MCF 10A (cell line): ENCODE measurements at regions not wholly inside any gene's neighbourhood (a gene's known extent, or its start where the extent isn't known, plus 50 kb on each side); places are given as distances from the start of the nearest gene placed in this dataset.

Source experiments
- BruUV-seq: library from RNA; stranded (reverse); fragments of 400-500 nt; replicated peaks from 2 replicates; lab custom pipeline; 2021; lab: Mats Ljungman, UMichigan
- CTCF ChIA-PET: fragments of 300-600 bp; sonication (Branson Sonifier 250); formaldehyde crosslinking; extraction: SDS; loops from one replicate; lab custom pipeline; 2021; ENCODE audit warnings: antibody characterized with exemption, inconsistent platforms; lab: Yijun Ruan, JAX
- POLR2A ChIA-PET: fragments of 300-600, 350-650 bp; sonication (Branson Sonifier 250); formaldehyde crosslinking; extraction: SDS; loops from one replicate; lab custom pipeline; 2020; ENCODE audit warnings: antibody characterized with exemption, inconsistent platforms; lab: Yijun Ruan, JAX
- DNase-seq: peaks from one replicate; pipeline ENCODE4 v3.0.0-alpha.2; 2018; ENCODE audit not compliant: unreplicated experiment
- H3K27ac Mint-ChIP-seq: one replicate; pipeline ENCODE4 v1.8.0; 2022; ENCODE audit warnings: mild to moderate bottlenecking, low read depth, mixed read lengths; ENCODE audit not compliant: unreplicated experiment
- H3K27me3 Mint-ChIP-seq: one replicate; pipeline ENCODE4 v1.8.0; 2022; ENCODE audit warnings: mixed read lengths; ENCODE audit not compliant: insufficient read depth, unreplicated experiment
- H3K36me3 Mint-ChIP-seq: one replicate; pipeline ENCODE4 v1.8.0; 2022; ENCODE audit warnings: mild to moderate bottlenecking, moderate library complexity, mixed read lengths; ENCODE audit not compliant: insufficient read depth, unreplicated experiment
- H3K4me1 Mint-ChIP-seq: one replicate; pipeline ENCODE4 v1.8.0; 2022; ENCODE audit warnings: mixed read lengths; ENCODE audit not compliant: insufficient read depth, unreplicated experiment
- H3K4me3 Mint-ChIP-seq: one replicate; pipeline ENCODE4 v1.8.0; 2022; ENCODE audit warnings: mild to moderate bottlenecking, moderate library complexity, mixed read lengths; ENCODE audit not compliant: unreplicated experiment
- H3K9me3 Mint-ChIP-seq: one replicate; pipeline ENCODE4 v1.8.0; 2022; ENCODE audit warnings: mixed read lengths; ENCODE audit not compliant: unreplicated experiment
- intact Hi-C: fragments of 100-400 bp; cut with micrococcal nuclease; formaldehyde crosslinking; loops from 2 replicates; pipeline ENCODE4 v1.14.1; 2022
- TF ChIP-seq, protein P1 (sequence below): fragments of 200-600 bp; IDR thresholded peaks from one replicate; pipeline ENCODE4 v1.8.0; 2022; ENCODE audit warnings: antibody characterized with exemption, mild to moderate bottlenecking; ENCODE audit not compliant: unreplicated experiment

DNA sequence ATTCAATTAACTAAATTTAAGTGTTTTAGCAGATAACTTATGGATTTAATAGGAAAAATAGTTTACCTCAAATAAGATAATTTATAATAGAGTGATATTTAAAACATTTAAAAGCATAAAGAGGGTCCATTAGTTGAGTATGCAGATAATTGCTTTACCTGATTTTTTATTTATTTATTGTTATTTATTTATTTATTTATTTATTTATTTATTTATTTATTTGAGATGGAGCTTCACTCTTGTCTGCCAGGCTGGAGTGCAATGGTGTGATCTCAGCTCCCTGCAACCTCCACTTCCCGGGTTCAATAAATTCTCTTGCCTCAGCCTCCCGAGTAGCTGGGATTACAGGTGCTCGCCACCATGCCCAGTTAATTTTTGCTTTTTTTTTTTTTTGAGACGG is 982.9 kb downstream of the TFAP2A start:
- Mint-ChIP-seq H3K4me1 (peaks cover 4% of the 10 kb centered on the region), H3K36me3 (no peaks in the 10 kb centered on the region), H3K27ac (no peak overlapping the region), H3K27me3 (no peaks in the 10 kb centered on the region), H3K9me3 (peaks cover 4% of the 10 kb centered on the region), H3K4me3 (no peak overlapping the region)
- ChIA-PET POLR2A (interaction anchor here (0.6 kb wide), 1 partner anchor 8 kb away, joined by 4 read pairs; no protein-coding TSS in a partner anchor), CTCF (no interaction called here)
- intact Hi-C loops: no loop called here
- no peak for DNase-seq
- TF ChIP-seq, protein P1, sequence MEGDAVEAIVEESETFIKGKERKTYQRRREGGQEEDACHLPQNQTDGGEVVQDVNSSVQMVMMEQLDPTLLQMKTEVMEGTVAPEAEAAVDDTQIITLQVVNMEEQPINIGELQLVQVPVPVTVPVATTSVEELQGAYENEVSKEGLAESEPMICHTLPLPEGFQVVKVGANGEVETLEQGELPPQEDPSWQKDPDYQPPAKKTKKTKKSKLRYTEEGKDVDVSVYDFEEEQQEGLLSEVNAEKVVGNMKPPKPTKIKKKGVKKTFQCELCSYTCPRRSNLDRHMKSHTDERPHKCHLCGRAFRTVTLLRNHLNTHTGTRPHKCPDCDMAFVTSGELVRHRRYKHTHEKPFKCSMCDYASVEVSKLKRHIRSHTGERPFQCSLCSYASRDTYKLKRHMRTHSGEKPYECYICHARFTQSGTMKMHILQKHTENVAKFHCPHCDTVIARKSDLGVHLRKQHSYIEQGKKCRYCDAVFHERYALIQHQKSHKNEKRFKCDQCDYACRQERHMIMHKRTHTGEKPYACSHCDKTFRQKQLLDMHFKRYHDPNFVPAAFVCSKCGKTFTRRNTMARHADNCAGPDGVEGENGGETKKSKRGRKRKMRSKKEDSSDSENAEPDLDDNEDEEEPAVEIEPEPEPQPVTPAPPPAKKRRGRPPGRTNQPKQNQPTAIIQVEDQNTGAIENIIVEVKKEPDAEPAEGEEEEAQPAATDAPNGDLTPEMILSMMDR: no peak
- no TSS peak for BruUV-seq

DNA sequence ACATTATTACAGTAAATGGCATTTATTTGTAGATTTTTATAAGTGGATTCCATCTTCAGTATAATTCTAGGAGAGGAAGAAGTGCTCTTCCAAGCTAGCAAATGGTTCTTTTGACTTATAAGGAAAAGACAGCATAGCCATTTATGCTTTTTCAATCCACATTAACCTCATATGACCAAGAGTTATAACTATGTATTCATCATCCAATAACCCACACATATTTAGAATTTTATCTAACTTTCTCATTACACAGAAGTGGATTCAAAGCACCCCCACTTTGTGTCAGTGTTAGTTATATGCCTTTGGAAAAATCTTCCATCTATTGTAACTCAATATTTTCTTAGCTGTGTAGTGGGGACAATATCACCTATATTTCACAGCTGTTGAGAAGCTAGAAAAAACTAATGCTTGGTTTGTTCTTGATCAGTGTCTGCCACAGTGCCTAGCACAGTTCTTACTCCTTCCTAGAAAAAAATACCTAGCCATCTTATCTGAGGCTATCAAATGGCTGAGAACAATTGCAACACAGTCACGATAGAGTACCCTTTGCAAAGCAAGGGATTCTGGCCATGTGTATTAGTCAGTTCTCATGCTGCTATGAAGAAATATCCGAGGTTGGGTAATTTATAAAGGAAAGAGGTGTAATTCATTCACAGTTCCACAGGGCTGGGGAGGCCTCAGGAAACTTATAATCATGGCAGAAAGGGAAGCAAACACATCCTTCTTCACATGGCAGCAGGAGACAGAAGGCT is 986.3 kb downstream of the TFAP2A start:
- BruUV-seq: no TSS peak
- intact Hi-C loops: no loop called here
- Mint-ChIP-seq H3K36me3 (no peaks in the 10 kb centered on the region), H3K9me3 (peaks cover 4% of the 10 kb centered on the region), H3K27ac (peak overlapping the region; percentile 35), H3K4me3 (no peak overlapping the region), H3K27me3 (no peaks in the 10 kb centered on the region), H3K4me1 (peaks cover 4% of the 10 kb centered on the region)
- TF ChIP-seq, protein P1: no peak
- ChIA-PET CTCF (no interaction called here), POLR2A (no interaction called here)
- DNase-seq: peak; percentile 40

DNA sequence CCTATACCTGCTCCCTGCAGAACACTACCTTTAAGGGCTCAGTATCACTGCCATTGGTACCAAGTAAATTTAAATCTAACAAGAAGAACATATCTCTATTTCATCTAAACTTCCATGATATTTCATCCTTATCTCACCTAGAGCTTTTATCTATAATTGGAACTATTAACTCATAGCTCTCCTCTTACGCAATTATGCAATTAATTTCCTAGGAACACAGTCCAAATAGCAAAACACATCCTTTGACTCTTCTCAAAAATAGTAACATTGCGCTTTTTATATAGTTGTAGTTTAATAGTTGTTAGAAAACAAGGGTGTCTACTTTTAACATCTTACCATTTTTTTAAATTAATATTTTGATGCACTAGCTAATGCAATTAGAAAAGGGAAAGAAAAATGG is 986.8 kb upstream of the SLC35B3 start:
- POLR2A ChIA-PET: no interaction called here
- Mint-ChIP-seq H3K36me3 (no peaks in the 10 kb centered on the region), H3K27me3 (no peaks in the 10 kb centered on the region), H3K4me1 (no peaks in the 10 kb centered on the region), H3K27ac (no peak overlapping the region), H3K4me3 (no peak overlapping the region), H3K9me3 (no peaks in the 10 kb centered on the region)
- DNase-seq: no peak
- TF ChIP-seq, protein P1: no peak
- CTCF ChIA-PET: interaction anchor here (0.6 to 1.0 kb wide), 2 partner anchors 9 to 100 kb away, joined by 3 to 5 read pairs; no protein-coding TSS in a partner anchor
- intact Hi-C loops: no loop called here
- BruUV-seq: no TSS peak

DNA sequence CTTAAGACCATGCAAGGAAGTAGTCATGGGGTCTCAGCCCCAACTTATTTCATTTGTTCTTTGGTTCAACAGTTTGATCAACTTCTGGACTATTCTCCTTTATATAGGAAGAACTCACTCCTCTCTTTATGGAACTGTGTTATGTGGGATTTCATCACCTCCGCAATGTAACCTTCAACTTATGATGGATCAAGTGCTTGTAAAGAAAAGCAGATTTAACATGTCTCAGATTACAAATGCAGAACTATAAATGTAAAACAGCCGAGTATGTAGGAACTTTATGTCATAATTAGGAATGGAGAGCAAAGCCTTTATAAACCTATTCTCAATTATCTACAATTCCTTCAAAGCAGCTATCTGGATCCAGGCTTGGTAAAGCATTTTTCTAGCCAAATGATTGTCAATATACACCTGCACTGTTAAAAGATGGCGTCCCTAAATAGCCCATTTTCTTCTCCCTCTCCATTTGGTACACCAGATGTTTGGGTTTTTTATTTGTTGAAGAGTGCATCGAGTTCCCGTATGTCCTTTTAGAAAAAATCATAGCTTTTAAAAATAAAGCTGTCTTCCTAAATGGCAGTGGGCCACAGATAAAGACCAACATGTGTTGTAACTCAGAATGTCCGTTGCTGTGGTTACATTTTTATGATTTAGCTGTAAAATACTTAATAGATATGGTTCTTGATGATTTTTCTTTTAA is 985.1 kb upstream of the SLC35B3 start:
- no peak for DNase-seq
- no peaks in the 10 kb centered on the region for H3K36me3 Mint-ChIP-seq
- H3K27me3 Mint-ChIP-seq: no peaks in the 10 kb centered on the region
- H3K4me3 Mint-ChIP-seq: no peak overlapping the region
- H3K4me1 Mint-ChIP-seq: no peaks in the 10 kb centered on the region
- BruUV-seq: no TSS peak
- no peak overlapping the region for H3K27ac Mint-ChIP-seq
- TF ChIP-seq, protein P1: no peak
- POLR2A ChIA-PET: interaction anchor here (0.7 kb wide), 1 partner anchor 15 kb away, joined by 3 read pairs; no protein-coding TSS in a partner anchor
- CTCF ChIA-PET: no interaction called here
- no peaks in the 10 kb centered on the region for H3K9me3 Mint-ChIP-seq
- intact Hi-C loops: no loop called here
